ENCODE measurements at regions not wholly inside any gene's neighbourhood (a gene's known extent, or its start where the extent isn't known, plus 50 kb on each side); places are given as distances from the start of the nearest gene placed in this dataset.

GRCh38 chr11:8740129-8740528 is 57.5 kb downstream of the RPL27A start:
- no peak for DNase-seq

- no peak for DNase-seq
These were observed 61.8 kb downstream of the RPL27A start for GRCh38 chr11:8744423-8744822.

- DNase-seq, result no peak
These were observed 63.0 kb downstream of the RPL27A start for GRCh38 chr11:8745431-8746253.

GRCh38 chr11:8746331-8746974 is 63.9 kb downstream of the RPL27A start:
- DNase-seq, result no peak

GRCh38 chr11:8747173-8747572 is 64.6 kb downstream of the RPL27A start:
- no peak for DNase-seq

DNA sequence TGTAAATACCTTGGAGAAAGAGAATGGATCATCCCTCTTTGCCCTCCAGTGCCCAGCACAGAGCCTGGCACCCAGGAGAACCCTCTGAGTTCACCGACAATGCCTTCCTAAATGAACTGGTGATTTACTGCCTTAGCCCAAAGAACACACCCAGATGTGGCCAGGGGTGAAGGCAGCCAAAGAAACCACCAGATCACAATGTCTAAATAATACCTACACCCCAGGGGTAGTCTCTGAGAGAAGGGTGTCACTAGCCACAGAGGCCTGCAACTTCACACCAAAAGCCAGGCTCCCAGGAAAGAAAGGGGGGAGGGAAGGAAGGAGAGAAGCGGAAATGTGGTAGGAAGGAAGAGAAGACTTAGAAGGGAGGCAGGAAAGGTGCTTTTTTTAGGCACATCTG is 65.7 kb downstream of the RPL27A start:
- no peak for DNase-seq

- no peak for DNase-seq
These were observed 66.6 kb downstream of the RPL27A start for GRCh38 chr11:8749202-8749601.

DNA sequence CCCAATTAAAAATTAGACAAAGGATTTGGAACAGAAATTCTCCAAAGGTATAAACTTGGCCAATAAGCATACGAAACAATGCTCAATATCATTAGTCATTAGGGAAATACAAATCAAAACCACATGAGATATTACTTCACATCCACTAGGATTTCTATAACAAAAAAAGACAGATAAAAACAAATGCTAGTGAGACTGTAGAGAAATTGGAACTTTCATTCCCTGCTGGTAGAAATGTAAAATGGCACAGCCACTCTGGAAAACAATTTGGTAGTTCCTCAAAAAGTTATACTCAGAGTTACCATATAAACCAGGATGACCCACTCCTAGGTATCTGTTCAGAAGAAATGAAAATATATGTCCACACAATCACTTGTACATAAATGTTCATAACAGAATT is 71.6 kb downstream of the RPL27A start:
- DNase-seq, result no peak

DNA sequence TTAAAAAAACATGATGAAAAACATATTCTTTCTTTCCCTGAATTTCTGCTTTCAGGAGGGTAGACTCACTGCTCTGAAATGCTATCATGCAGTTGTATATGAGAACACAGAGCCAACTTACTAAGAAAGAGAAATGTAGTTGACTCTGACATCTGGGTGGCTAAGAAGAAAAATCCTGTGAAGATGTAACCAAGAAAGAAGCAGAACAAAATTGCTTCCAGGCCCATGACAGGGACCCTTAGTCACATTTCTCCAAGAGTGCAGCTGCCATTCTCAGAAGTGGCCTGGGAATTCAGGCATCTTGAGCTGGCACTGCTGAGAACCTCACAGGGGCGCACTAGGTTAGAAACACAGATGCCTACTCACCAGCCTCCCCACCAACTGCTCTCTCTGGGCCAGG is 73.6 kb downstream of the RPL27A start:
- DNase-seq, result no peak

DNA sequence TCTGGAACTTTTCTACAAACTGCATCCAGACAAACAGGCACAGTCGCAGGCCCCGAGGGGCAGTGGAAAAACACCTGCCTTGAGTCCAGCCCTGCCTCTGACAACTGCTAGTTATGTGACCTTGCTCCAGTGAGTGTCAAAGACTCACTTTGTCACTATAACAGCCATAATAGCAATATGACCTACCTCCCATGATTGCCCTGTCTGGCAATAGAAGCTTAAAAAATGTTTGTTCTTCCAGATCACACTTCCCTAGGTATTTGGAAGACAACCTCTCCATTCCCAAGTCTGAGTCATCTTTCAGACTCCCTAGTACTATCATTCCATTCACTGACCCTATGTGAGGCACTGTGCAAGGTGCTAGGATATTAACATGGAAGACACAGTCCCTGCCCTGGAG is 74.5 kb downstream of the RPL27A start:
- DNase-seq, result no peak

DNA sequence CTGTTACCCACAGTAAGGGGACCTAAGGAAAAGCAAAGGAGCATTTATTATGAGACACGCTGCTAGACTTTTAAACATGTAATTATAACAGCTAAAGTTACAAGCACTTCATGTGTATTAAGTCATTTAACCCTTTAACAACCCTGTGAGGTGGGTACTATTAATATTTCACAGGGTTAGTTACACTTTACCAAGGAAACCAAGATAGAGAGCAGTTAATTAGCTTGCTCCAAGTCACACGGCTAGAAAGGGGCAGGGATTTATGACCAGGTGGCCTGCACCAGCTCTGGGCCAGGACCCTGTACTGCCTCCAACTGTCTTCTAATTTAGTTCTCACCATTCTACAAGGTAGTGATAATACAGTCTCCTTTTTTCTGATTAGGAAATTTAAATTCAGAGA is 74.9 kb downstream of the RPL27A start:
- no peak for DNase-seq

DNA sequence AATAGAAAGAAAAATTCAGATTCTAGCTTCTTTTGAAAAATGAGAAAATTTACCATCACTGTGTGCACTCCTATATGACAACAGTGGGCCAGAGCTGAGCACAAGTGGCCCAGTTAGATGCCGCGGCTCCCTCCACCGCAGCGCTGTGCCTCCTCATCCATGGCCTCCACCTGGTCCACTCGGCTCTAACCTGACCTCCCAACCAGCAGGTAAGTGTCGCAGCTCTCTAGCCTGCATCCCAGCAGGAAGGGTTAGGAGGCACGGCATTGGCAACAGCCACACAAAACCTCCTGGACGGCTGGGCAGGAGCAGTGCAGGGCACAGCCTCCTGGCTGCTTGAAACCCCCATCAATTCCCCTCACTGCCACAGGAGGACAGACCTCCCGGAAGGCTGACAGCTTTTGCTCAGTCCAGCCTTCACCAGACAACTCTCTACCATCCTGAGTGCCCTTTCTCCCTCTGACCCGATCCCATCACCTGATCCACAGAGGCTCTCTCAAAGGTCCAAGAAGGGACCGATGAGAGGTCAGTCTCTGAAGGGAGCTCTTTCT is 76.1 kb downstream of the RPL27A start:
- DNase-seq, result no peak

DNA sequence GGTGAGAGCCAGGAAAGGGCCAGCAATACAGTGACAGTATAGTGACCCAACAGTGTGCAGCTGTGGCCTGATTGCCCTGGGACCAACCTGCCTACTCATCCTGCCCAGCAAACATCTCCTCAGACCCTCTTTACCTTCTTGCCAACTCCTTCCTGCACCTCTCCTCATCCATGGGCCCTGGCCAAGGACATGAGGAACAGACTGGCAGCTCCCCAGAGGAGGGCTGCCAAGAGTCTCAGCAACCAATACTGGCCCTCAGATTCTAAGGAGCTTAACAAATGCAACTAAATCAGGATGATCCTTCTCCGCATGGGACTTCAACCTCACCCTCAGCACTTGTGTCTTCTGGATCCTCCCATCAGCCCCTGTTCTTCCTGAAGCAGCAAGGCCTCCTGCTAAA is 77.0 kb downstream of the RPL27A start:
- no peak for DNase-seq

- DNase-seq, result peak; percentile 32
These were observed 78.3 kb downstream of the RPL27A start for GRCh38 chr11:8760896-8761295.

DNA sequence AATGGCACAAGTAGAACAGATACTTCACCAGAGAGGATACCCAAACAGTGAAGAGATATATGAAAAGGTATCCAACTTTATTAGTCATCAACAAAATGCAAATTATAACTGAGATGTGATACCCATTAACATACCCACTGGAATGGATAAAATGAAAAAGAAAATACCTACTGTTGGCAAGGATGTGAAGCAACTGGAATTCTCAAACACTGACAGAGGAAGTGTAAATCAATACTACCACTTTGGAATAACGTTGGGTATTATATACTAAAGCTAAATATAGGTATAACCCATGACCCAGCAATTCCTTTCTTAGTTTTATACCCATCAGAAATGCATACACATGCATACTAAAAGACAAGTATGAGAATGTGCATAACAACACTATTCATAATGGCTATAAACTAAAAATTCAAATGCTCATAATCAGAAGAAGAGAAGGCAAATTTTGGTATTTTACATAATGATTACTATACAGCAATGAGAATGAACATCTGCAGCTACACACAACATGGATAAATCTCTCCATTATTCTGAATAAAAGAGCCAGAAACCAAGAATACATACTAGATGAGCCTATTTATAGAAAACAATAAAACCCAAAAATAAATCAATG is 80.6 kb downstream of the RPL27A start:
- no peak for DNase-seq

DNA sequence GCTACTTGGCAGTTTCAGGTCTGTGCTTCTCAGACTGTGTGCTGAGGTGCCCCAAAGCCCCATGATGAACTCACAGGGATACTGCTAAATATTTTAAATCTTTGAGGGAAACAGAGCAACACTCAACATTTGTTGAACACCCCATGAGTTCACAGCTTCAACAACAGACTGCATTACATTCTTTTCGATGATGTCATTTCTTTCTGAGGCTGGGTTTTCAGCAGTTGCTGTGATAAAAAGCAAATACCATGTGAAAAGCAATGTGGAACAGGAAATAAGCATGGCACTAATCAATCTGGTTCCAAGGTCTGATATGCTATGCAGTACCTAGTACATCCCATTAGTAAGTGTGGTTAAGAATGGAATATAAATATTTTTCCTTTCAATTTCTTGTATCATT is 82.7 kb downstream of the RPL27A start:
- no peak for DNase-seq

DNA sequence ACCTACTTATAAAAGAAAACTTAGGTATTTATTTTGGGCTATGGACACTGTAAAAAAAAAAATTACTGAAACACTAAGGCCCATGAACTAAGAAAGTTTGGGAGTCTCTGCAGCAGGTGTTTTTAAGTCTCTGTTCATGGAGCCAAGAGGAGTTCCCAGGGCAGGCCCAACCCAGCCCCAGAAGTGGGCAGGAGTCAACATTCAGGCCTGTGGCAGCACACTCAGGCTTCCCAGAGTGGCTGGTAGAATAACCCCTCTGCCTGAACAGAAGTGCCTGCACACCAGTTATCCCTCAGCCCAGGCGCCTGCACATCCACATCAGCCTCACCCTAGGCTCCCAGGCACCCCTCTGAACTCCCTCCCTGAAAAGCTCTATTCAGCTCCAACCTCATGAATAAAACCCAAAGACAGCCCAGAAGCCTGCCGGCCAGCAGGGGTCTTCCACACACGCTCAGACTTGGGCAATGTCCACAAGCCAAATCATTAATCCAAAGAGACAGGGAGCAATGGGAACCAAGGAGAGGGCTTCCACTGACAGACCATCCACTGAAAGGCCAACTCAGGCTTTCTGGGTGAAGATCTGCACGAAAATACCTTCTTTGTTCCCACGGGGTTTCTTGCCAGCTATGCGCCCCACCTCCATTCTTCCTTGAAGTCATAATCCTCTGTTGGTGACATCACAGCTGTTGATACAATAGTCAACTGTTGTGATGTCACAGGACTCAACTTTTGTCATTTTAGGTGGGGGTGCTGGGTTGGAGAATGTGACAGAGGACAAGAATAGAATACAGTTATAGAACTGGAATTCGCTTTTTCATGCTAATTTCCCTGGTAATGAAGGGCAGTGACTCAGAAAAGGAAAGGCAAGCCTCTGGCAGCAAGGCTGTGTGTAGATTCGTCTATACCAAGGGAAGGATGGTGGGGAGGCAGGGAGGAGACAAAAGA is 83.7 kb downstream of the RPL27A start:
- DNase-seq, result no peak

- no peak for DNase-seq
These were observed 84.4 kb downstream of the RPL27A start for GRCh38 chr11:8766988-8767374.

- no peak for DNase-seq
These were observed 85.0 kb downstream of the RPL27A start for GRCh38 chr11:8767466-8768142.

DNA sequence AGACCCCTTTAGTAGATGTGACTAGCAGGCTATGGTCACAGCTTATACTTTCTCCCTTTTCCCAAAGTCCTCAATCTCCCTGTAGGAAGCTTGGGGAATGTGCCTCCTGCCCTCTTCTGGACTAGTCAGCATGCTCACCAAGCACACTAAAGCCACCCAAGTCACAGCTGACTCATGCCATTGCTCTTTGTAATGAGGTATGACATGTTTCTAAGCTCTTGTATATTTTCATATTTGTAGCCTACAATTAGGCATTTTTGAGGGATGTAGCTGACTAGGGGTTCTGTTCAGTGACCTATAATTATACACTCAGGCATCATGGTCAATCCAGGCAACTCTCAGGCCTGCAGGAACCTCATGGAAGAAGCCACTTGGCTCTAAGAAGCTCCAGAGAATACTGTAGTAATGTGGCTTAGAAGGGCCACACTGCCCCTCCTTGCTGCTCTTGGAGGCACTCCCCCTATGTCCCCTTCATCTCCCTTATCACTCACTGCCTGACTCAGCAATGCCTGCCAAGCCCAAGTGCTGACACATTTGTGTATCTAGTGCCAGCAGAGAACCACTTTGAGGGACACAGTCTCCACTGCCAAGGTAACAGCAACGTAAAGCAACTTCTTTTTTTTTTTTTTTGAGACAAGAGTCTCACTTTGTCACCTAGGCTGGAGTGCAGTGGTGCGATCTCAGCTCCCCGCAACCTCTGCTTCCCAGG is 86.2 kb downstream of the RPL27A start:
- no peak for DNase-seq
